Breast epithelium (tissue), 3 donors: ENCODE measurements at regions not wholly inside any gene's neighbourhood (a gene's known extent, or its start where the extent isn't known, plus 50 kb on each side); places are given as distances from the start of the nearest gene placed in this dataset.

Experiments used
- CTCF ChIP-seq, 3 donors: fragments of 450-650 bp; IDR thresholded peaks; one replicate each; pipeline ENCODE4 v1.5.1; 2016 to 2017; ENCODE audit warnings: antibody characterized with exemption in 3 of 3, mild to moderate bottlenecking in 3 of 3, moderate library complexity in 3 of 3
- POLR2A ChIP-seq: fragments of 450-650 bp; IDR thresholded peaks from one replicate; pipeline ENCODE4 v1.6.1; 2016; ENCODE audit warnings: antibody characterized with exemption, mild to moderate bottlenecking, moderate library complexity
- POLR2AphosphoS5 ChIP-seq, 3 donors: sonication (generic); formaldehyde crosslinking; IDR thresholded peaks; one replicate each; pipeline ENCODE4 v1.6.1; 2017; ENCODE audit warnings: antibody characterized with exemption in 3 of 3

DNA sequence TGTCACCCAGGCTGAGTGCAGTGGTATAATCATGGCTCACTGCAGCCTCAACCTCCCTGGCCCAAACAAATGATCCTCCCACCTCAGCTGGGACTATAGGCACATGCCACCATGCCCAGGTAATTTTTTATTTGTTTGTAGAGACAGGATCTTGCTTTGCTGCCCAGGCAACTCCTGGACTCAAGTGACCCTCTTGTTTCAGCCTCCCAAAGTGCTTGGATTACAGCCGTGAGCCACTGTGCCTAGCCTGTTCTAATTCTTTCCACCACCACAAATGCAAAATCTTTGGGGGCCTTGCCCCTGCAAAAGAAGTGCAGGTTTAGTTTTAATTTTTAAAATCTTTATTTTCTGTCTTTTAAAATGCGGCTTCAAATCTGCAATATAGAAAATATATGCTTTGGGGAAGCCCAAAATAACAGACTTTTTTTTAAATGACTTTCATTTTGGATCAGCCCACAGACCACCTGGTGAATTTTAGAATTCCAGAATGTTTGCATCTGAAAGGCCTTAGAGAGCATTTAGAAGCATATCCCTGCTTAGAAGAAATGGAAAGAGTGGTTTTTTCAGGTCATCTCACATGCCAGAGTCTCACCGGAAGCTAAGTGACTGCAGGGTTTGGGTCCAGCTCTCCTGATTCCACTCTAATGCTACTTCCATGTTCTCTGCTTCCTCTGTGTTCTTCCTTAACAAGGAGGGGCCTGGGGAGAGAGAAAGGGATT is 111.4 kb upstream of the FER start:
- no peak for TF ChIP-seq POLR2A
- TF ChIP-seq CTCF (IDR thresholded peaks at IDR 0.05), result no peak
- TF ChIP-seq POLR2AphosphoS5 (IDR thresholded peaks at IDR 0.05), result no peak
